ENCODE measurements at regions not wholly inside any gene's neighbourhood (a gene's known extent, or its start where the extent isn't known, plus 50 kb on each side); places are given as distances from the start of the nearest gene placed in this dataset.

DNA sequence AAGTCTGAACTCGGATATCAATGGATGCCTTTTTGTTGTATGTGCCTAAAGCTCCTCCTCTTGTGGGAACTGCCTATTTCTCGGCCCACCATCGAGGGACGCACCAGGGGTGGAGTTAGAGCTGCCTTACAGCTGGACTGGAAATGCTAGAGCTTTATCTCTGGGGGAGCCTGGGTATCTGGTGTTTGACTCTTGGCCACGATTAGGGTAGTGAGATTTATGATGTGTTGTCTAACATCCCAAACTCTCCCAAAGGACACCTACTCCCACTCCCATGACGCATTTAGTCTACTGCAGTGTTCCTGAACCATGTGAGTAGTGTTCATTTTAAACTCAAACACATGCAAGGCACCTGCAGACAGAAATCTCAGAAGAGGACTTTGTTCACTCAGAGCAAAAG lies 594.8 kb downstream of the METTL4 start:
- no peak overlapping the region for H3K4me3 ChIP-seq (ENCODE audit: low read depth, low read length)
- TF ChIP-seq, protein P1, sequence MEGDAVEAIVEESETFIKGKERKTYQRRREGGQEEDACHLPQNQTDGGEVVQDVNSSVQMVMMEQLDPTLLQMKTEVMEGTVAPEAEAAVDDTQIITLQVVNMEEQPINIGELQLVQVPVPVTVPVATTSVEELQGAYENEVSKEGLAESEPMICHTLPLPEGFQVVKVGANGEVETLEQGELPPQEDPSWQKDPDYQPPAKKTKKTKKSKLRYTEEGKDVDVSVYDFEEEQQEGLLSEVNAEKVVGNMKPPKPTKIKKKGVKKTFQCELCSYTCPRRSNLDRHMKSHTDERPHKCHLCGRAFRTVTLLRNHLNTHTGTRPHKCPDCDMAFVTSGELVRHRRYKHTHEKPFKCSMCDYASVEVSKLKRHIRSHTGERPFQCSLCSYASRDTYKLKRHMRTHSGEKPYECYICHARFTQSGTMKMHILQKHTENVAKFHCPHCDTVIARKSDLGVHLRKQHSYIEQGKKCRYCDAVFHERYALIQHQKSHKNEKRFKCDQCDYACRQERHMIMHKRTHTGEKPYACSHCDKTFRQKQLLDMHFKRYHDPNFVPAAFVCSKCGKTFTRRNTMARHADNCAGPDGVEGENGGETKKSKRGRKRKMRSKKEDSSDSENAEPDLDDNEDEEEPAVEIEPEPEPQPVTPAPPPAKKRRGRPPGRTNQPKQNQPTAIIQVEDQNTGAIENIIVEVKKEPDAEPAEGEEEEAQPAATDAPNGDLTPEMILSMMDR (IDR thresholded peaks at IDR 0.05; ENCODE audit: insufficient read depth, low read depth, low read length), result no peak
- DNase-seq (ENCODE audit: low read depth), result no peak

DNA sequence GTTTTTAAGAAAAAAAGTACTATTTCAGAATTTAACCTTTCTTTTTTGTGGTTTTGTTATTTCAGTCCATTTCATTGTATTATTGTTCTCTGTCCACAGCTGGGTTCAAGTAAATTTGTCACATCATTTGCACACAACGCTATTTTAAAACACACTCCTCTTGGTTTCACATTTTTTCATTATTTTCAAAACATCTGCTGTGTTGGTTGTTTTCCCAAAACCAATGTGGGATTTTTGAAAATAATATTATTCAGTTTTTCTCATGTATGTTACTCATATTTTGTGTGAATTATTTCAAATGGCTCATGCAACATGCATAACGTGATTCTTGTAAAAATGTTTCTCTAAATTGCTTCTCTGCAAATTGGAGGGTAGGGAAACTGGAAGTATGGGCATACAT lies 589.2 kb downstream of the METTL4 start:
- DNase-seq (ENCODE audit: low read depth), result no peak
- TF ChIP-seq, protein P1 (IDR thresholded peaks at IDR 0.05; ENCODE audit: insufficient read depth, low read depth, low read length), result no peak

DNA sequence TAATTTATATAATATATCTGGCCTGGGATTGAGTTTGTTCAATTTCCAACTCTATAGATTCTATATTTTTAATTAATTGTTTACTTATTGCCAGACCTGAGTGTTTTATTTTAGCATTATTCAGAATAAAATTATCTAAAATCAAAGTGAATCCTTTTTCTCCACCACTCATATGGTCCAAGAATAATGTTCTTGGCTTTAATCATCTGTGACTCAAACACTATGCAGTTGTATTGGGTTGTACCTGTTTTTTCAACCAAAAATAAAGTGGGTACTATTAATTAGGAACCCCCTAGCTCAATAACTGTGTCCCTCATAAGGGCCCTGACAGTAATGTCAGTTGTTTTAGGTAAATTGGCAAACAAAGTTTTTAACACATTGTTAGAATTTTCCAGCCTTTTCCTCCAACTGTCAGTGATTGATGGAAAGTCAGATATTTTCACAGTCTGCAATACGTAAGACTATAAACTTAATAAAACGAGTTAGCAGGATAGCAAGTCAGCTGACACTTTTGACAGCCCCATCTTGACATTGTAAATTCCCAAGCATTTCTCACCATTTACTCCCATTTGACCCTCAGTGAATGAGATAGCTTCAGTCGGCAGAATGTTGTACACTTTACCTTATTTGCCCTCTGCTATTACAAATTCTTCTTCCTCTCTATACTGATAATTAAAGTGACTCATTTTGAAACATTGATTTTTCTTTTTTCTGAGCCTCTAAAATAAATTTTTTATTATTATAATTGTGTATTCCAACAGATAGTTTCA lies 587.4 kb downstream of the METTL4 start:
- TF ChIP-seq, protein P1 (IDR thresholded peaks at IDR 0.05; ENCODE audit: insufficient read depth, low read depth, low read length), result no peak
- no peak for DNase-seq (ENCODE audit: low read depth)
- H3K4me3 ChIP-seq (ENCODE audit: low read depth, low read length), result no peak overlapping the region

More for the DNA sequence above, 589.2 kb downstream of the METTL4 start:
- H3K4me3 ChIP-seq (ENCODE audit: low read depth, low read length), result no peak overlapping the region

DNA sequence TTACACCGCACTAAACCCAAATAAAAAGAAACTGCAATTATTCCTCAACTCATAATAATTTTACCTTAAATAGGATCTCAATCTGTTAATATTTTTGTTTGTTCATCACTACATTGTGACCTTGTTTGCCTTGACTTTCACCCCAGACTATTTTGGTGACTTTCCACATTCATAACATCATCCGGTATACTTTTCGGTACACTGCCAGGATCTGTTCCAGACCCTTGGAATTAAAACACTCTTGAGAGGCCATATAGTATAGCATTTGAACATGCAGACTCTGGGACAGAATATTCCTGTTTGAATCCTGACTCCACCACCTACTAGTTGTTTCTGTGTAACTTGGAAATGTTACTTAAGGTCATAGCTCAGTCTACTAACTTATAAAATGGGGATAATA lies 577.4 kb downstream of the METTL4 start:
- DNase-seq (ENCODE audit: low read depth), result no peak
- TF ChIP-seq, protein P1 (IDR thresholded peaks at IDR 0.05; ENCODE audit: insufficient read depth, low read depth, low read length), result no peak
- no peak overlapping the region for H3K4me3 ChIP-seq (ENCODE audit: low read depth, low read length)

DNA sequence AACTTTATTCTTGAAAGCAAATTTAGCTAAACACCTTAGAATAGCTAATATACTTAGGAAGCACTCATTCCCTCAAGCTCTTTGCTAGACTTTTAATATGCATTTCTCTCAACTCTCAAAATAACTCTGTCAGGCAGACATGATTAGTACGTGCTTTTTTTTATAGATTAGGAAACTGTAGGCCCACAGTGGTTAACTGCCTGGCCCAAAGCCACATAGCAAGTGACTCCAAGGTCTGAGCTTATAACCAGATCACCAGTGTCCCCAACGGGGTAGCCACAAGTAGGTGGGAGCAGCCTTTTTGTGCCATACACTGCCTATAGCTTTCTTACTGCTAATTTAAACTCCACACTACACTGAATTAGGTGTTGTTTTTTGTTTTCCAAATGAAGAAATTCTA lies 576.8 kb downstream of the METTL4 start:
- TF ChIP-seq, protein P1 (IDR thresholded peaks at IDR 0.05; ENCODE audit: insufficient read depth, low read depth, low read length), result no peak
- H3K4me3 ChIP-seq (ENCODE audit: low read depth, low read length), result no peak overlapping the region
- DNase-seq (ENCODE audit: low read depth), result no peak

DNA sequence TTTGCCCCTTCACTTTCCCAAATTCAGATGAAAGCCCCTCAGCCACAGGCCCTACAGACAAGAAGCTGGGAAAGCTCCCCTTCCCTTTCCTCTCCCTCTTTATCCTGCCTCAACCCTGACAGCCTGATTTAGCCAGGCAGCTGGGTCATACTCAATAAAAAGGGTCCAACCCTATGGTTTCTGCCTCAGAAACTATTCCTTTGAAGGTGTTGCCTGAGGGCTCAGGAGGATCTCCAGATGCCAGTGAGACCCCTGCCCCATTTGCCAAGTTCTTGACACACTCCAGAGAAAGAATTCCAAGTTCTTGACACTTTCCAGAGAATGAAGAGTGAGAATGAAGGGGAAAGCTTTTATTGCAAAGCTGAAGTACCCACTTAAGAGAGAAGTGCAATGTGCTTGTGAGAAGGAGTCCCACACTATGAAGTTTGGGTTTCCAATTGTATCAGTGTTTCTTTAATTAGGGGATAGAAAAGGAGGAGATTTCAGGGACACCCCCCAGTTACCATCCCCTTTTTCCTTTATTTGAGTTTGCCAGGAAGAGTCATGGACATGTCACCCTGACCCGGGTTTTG lies 576.2 kb downstream of the METTL4 start:
- TF ChIP-seq, protein P1 (IDR thresholded peaks at IDR 0.05; ENCODE audit: insufficient read depth, low read depth, low read length), result no peak
- H3K4me3 ChIP-seq (ENCODE audit: low read depth, low read length), result no peak overlapping the region
- DNase-seq (ENCODE audit: low read depth), result no peak

Data from fibroblast of villous mesenchyme (primary cell).